HG03066 (cell line): ENCODE measurements at regions not wholly inside any gene's neighbourhood (a gene's known extent, or its start where the extent isn't known, plus 50 kb on each side); places are given as distances from the start of the nearest gene placed in this dataset.

Experiments used
- ATAC-seq: cut with Tn5 transposase; IDR thresholded peaks from one replicate; pipeline ENCODE4 v1.9.1; 2021; ENCODE audit warnings: low read depth; ENCODE audit not compliant: unreplicated experiment

- ATAC-seq = no peak
These were observed 441.1 kb downstream of the LRATD1 start for GRCh38 chr2:15073664-15074063.

- ATAC-seq = no peak
These were observed 441.8 kb downstream of the LRATD1 start for GRCh38 chr2:15074319-15074718.

GRCh38 chr2:15074751-15075700 lies 442.5 kb downstream of the LRATD1 start:
- no peak for ATAC-seq

GRCh38 chr2:15076668-15077067 lies 444.2 kb downstream of the LRATD1 start:
- ATAC-seq = no peak

GRCh38 chr2:15081356-15081755 lies 448.8 kb downstream of the LRATD1 start:
- no peak for ATAC-seq

GRCh38 chr2:15082105-15083058 lies 449.9 kb downstream of the LRATD1 start:
- no peak for ATAC-seq

- ATAC-seq = no peak
These were observed 452.4 kb downstream of the LRATD1 start for GRCh38 chr2:15084826-15085489.

GRCh38 chr2:15092181-15092580 lies 459.7 kb downstream of the LRATD1 start:
- no peak for ATAC-seq

- ATAC-seq = no peak
These were observed 460.2 kb downstream of the LRATD1 start for GRCh38 chr2:15092691-15093090.

- ATAC-seq = no peak
These were observed 461.6 kb downstream of the LRATD1 start for GRCh38 chr2:15094161-15094560.

GRCh38 chr2:15096873-15097272 lies 464.3 kb downstream of the NBAS start:
- no peak for ATAC-seq

GRCh38 chr2:15107137-15107536 lies 454.0 kb downstream of the NBAS start:
- no peak for ATAC-seq

- no peak for ATAC-seq
These were observed 449.4 kb downstream of the NBAS start for GRCh38 chr2:15111718-15112117.

- no peak for ATAC-seq
These were observed 448.9 kb downstream of the NBAS start for GRCh38 chr2:15112216-15112615.

GRCh38 chr2:15115776-15116175 lies 445.4 kb downstream of the NBAS start:
- ATAC-seq = no peak

GRCh38 chr2:15116830-15117229 lies 444.3 kb downstream of the NBAS start:
- ATAC-seq = no peak
